Thyroid gland (tissue), 4 donors: ENCODE measurements at regions not wholly inside any gene's neighbourhood (a gene's known extent, or its start where the extent isn't known, plus 50 kb on each side); places are given as distances from the start of the nearest gene placed in this dataset.
A peak's percentile ranks its signal among the peaks of the same experiment; 100 is the strongest.

ENCODE experiments used
- DNase-seq, 2 donors: peaks; one replicate each; pipeline ENCODE4 v3.0.0-alpha.2; 2019
- H3K27ac ChIP-seq, 3 donors: fragments of 200-600 bp; sonication (generic); 1 replicate in 2 of 3; 2 replicates in 1 of 3; pipeline ENCODE4 v1.5.1; 2016 to 2019; ENCODE audit warnings: mild to moderate bottlenecking in 1 of 3, moderate library complexity in 1 of 3
- H3K27me3 ChIP-seq: fragments of 200-600 bp; sonication (generic); one replicate; pipeline ENCODE4 v1.5.1; 2019
- H3K36me3 ChIP-seq, 2 donors: fragments of 200-600 bp; sonication (generic); one replicate each; pipeline ENCODE4 v1.5.1; 2016 to 2019
- H3K4me1 ChIP-seq, 2 donors: fragments of 200-600 bp; sonication (generic); one replicate each; pipeline ENCODE4 v1.5.1; 2017 to 2019
- H3K4me3 ChIP-seq, 3 donors: fragments of 200-600 bp; sonication (generic); replicated peaks in 1 of 3; 1 replicate in 2 of 3; 2 replicates in 1 of 3; pipeline ENCODE4 v1.5.1; 2016; ENCODE audit warnings: mild to moderate bottlenecking in 1 of 3
- H3K9me3 ChIP-seq: fragments of 200-600 bp; sonication (generic); one replicate; pipeline ENCODE4 v1.5.1; 2017
- CTCF ChIP-seq, 6 experiments: fragments of 200-600 bp in 3 of 6; fragments of 450-650 bp in 3 of 6; sonication (generic) in 3 of 6; IDR thresholded peaks; one replicate each; pipeline ENCODE4 v1.5.1; 2016 to 2019; ENCODE audit warnings: antibody characterized with exemption in 6 of 6, mild to moderate bottlenecking in 2 of 6, inconsistent platforms in 1 of 6, moderate library complexity in 1 of 6
- POLR2A ChIP-seq, 2 donors: fragments of 450-650 bp; IDR thresholded peaks; one replicate each; pipeline ENCODE4 v1.6.1; 2017; ENCODE audit warnings: antibody characterized with exemption in 2 of 2, mild to moderate bottlenecking in 2 of 2, moderate library complexity in 1 of 2
- WGBS, 2 donors: methylation state at CpG; one replicate each; pipeline ENCODE4 v1.1.5; 2017; 5-methylcytosine and 5-hydroxymethylcytosine counted together
- intact Hi-C: fragments of 100-400 bp; cut with DNase I; formaldehyde crosslinking; loops from one replicate; pipeline ENCODE4 v1.15.1; 2023

GRCh38 chr4:185956544-185956940 is 112.4 kb upstream of the TLR3 start:
- no peak overlapping the region for H3K27ac ChIP-seq
- H3K4me3 ChIP-seq: no peak overlapping the region
- H3K27me3 ChIP-seq: no peaks in the 10 kb centered on the region
- no peaks in the 10 kb centered on the region for H3K4me1 ChIP-seq
- intact Hi-C loops: no loop called here
- no peaks in the 10 kb centered on the region for H3K9me3 ChIP-seq
- WGBS, 2 donors: 83 to 95% methylated on average over 4 of the region's 4 CpGs
- TF ChIP-seq POLR2A (IDR thresholded peaks at IDR 0.05) (no peak), CTCF (IDR thresholded peaks at IDR 0.05) (no peak)
- no peak for DNase-seq
- no peaks in the 10 kb centered on the region for H3K36me3 ChIP-seq

- intact Hi-C loops: no loop called here
- 94 to 95% methylated on average over 3 of the region's 3 CpGs for WGBS, 2 donors
- TF ChIP-seq CTCF (IDR thresholded peaks at IDR 0.05): no peak
- no peak for TF ChIP-seq POLR2A (IDR thresholded peaks at IDR 0.05)
Observed at GRCh38 chr4:185958094-185958747, 110.7 kb upstream of the TLR3 start.

GRCh38 chr4:185965426-185966384 is 103.3 kb upstream of the TLR3 start:
- 72 to 74% methylated on average over 15 of the region's 15 CpGs for WGBS, 2 donors
- intact Hi-C loops: no loop called here
- H3K27ac ChIP-seq: peak overlapping the region in 2 of 3 donors; percentile 82 to 84
- no peaks in the 10 kb centered on the region for H3K27me3 ChIP-seq
- no peaks in the 10 kb centered on the region for H3K36me3 ChIP-seq
- no peaks in the 10 kb centered on the region for H3K9me3 ChIP-seq
- TF ChIP-seq POLR2A (IDR thresholded peaks at IDR 0.05) (no peak), CTCF (IDR thresholded peaks at IDR 0.05) (no peak)
- no peak overlapping the region for H3K4me3 ChIP-seq
- no peak for DNase-seq
- H3K4me1 ChIP-seq: peaks cover 24% of the 10 kb centered on the region in 2 donors

More at GRCh38 chr4:185958094-185958747, 110.7 kb upstream of the TLR3 start:
- Histone ChIP-seq H3K27me3 (no peaks in the 10 kb centered on the region), H3K27ac (no peak overlapping the region), H3K9me3 (no peaks in the 10 kb centered on the region), H3K4me3 (no peak overlapping the region), H3K4me1 (no peaks in the 10 kb centered on the region), H3K36me3 (no peaks in the 10 kb centered on the region)
- DNase-seq: no peak

GRCh38 chr4:185966549-185966948 is 102.4 kb upstream of the TLR3 start:
- WGBS, 2 donors: 76 to 81% methylated on average over 8 of the region's 8 CpGs
- no peaks in the 10 kb centered on the region for H3K36me3 ChIP-seq
- DNase-seq: no peak
- peaks cover 24 to 28% of the 10 kb centered on the region in 2 donors for H3K4me1 ChIP-seq
- TF ChIP-seq POLR2A (IDR thresholded peaks at IDR 0.05) (no peak), CTCF (IDR thresholded peaks at IDR 0.05) (no peak)
- peak overlapping the region; percentile 82 to 84 (median 83) for H3K27ac ChIP-seq
- no peak overlapping the region for H3K4me3 ChIP-seq
- no peaks in the 10 kb centered on the region for H3K27me3 ChIP-seq
- intact Hi-C loops: no loop called here
- no peaks in the 10 kb centered on the region for H3K9me3 ChIP-seq
